ENCODE measurements at regions not wholly inside any gene's neighbourhood (a gene's known extent, or its start where the extent isn't known, plus 50 kb on each side); places are given as distances from the start of the nearest gene placed in this dataset.

DNA sequence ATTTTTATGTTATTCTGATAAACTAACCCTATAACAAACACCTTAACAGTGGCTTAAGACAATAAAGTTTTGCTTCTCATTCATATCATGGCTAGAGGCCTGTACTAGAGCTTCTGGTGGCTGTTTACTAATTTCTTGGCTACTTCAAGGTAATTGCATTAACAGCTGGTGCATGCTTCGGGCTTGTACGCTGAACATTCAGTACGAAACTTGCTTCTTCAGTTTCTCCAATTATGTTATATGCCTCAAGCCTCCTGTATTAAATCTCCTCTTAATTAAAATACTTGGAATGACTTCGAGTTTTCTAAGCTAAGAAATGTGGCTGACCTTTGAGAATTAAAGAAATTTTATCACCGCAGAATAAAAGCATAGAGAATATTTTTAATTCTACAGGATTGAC, 138.9 kb upstream of the TRAM1L1 start:
- ChIA-PET POLR2A (no interaction called here), CTCF (no interaction called here)
- H3K9me3 Mint-ChIP-seq = no peaks in the 10 kb centered on the region
- intact Hi-C loops (cut with micrococcal nuclease) = no loop called here
- DNase-seq (no peak), ATAC-seq (ENCODE audit: low read depth) (no peak)
- H3K4me1 Mint-ChIP-seq = no peaks in the 10 kb centered on the region
- no peaks in the 10 kb centered on the region for H3K36me3 Mint-ChIP-seq (ENCODE audit: low read depth)
- no peak overlapping the region for H3K27ac Mint-ChIP-seq
- H3K27me3 Mint-ChIP-seq = no peaks in the 10 kb centered on the region
- no peak overlapping the region for H3K4me3 Mint-ChIP-seq
- TF ChIP-seq, protein P1, sequence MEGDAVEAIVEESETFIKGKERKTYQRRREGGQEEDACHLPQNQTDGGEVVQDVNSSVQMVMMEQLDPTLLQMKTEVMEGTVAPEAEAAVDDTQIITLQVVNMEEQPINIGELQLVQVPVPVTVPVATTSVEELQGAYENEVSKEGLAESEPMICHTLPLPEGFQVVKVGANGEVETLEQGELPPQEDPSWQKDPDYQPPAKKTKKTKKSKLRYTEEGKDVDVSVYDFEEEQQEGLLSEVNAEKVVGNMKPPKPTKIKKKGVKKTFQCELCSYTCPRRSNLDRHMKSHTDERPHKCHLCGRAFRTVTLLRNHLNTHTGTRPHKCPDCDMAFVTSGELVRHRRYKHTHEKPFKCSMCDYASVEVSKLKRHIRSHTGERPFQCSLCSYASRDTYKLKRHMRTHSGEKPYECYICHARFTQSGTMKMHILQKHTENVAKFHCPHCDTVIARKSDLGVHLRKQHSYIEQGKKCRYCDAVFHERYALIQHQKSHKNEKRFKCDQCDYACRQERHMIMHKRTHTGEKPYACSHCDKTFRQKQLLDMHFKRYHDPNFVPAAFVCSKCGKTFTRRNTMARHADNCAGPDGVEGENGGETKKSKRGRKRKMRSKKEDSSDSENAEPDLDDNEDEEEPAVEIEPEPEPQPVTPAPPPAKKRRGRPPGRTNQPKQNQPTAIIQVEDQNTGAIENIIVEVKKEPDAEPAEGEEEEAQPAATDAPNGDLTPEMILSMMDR (IDR thresholded peaks at IDR 0.05) = no peak

DNA sequence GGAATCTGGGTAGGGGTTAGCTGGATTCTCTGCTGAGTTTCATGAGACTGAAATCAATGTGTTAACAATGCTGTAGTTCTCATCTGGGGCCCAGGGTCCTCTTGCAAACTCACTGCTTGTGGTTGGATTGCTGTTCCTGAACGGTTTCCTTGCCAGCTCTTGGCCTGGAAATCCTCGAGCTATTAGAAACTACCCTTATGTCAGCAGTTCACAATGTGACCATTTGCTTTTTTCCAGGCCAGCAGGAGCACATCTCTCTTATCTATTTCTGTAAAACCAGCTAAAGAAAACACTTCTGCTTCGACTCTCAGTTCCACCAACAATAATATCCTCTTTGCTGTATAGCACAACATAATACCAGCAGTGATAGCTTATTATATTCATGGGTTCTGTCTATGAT, 140.1 kb upstream of the TRAM1L1 start:
- no peak for DNase-seq
- Mint-ChIP-seq H3K4me3 (no peak overlapping the region), H3K4me1 (no peaks in the 10 kb centered on the region), H3K27ac (no peak overlapping the region), H3K27me3 (no peaks in the 10 kb centered on the region), H3K9me3 (no peaks in the 10 kb centered on the region), H3K36me3 (ENCODE audit: low read depth) (no peaks in the 10 kb centered on the region)
- intact Hi-C loops (cut with micrococcal nuclease) = no loop called here
- no peak for ATAC-seq (ENCODE audit: low read depth)
- TF ChIP-seq, protein P1 (IDR thresholded peaks at IDR 0.05) = no peak
- CTCF ChIA-PET = no interaction called here
- POLR2A ChIA-PET = no interaction called here

DNA sequence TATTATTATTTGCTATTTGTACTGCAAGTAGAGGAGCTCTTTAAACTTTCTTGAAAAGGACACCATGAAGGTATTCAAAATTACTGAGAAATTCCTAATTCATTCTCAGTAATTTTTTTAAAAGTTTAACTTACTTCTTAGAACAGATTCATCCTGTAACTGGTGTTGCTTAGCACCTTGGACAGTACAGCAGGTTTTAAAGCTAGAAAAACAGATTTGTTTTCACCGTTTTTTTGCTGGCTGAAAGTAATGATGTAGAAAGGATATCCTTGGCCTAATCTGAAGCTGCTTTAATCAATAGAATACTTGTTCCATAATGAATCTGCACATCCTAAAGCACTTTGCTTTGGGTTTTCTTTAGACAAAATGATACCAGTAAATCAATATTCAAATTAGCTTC, 142.5 kb upstream of the TRAM1L1 start:
- TF ChIP-seq, protein P1 (IDR thresholded peaks at IDR 0.05) = no peak
- POLR2A ChIA-PET = no interaction called here
- no peak overlapping the region for H3K4me3 Mint-ChIP-seq
- no peaks in the 10 kb centered on the region for H3K4me1 Mint-ChIP-seq
- H3K27me3 Mint-ChIP-seq = no peaks in the 10 kb centered on the region
- DNase-seq (no peak), ATAC-seq (ENCODE audit: low read depth) (no peak)
- CTCF ChIA-PET = no interaction called here
- no peak overlapping the region for H3K27ac Mint-ChIP-seq
- intact Hi-C loops (cut with micrococcal nuclease) = no loop called here
- no peaks in the 10 kb centered on the region for H3K36me3 Mint-ChIP-seq (ENCODE audit: low read depth)
- H3K9me3 Mint-ChIP-seq = no peaks in the 10 kb centered on the region

DNA sequence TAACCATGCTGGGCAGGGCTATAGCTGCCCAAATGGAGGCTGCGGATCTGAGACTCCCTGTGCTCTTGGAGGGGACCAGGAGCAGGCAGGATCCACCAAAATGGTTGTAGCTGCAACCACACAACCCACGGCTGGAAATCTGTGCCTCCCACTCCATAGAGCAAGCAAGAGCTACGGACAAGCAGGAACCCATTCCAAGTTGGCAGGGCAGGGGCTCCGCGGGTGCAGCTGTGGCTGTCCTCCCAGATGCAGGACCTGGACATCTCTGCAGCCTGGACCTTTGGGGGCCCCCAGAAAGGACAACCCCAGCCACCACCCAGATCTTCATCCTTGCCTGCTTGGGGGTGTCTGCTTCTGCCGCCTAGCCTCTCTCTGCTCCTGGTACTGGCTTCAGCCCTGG, 154.1 kb upstream of the TRAM1L1 start:
- Mint-ChIP-seq H3K27me3 (no peaks in the 10 kb centered on the region), H3K27ac (no peak overlapping the region), H3K36me3 (ENCODE audit: low read depth) (no peaks in the 10 kb centered on the region), H3K4me1 (no peaks in the 10 kb centered on the region), H3K9me3 (peaks cover 3% of the 10 kb centered on the region), H3K4me3 (no peak overlapping the region)
- TF ChIP-seq, protein P1 (IDR thresholded peaks at IDR 0.05) = no peak
- no peak for ATAC-seq (ENCODE audit: low read depth)
- no peak for DNase-seq
- intact Hi-C loops (cut with micrococcal nuclease) = no loop called here
- ChIA-PET CTCF (no interaction called here), POLR2A (no interaction called here)

DNA sequence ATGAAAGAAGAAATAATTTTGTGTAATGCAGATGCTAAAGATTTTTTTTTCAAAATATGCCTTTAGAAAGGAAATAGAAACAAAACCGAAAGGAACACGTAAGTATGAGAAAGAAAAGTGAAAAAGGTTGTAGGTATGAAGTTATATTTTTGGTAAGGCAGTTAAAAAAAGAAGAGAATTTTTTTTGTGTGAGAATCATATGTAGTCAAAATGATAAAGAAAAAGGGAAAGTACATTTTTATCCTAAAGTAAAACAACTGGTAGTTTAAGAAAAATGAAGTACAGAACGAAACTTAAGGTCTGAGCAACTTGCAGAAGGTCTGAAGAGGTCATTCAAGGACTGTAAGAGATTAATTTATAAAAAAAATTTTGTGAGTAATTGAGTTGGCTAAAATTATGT, 164.0 kb upstream of the TRAM1L1 start:
- no peak overlapping the region for H3K27ac Mint-ChIP-seq
- no peak overlapping the region for H3K4me3 Mint-ChIP-seq
- CTCF ChIA-PET = no interaction called here
- H3K9me3 Mint-ChIP-seq = peaks cover 22% of the 10 kb centered on the region
- H3K27me3 Mint-ChIP-seq = no peaks in the 10 kb centered on the region
- ATAC-seq (ENCODE audit: low read depth) (no peak), DNase-seq (no peak)
- intact Hi-C loops (cut with micrococcal nuclease) = no loop called here
- H3K4me1 Mint-ChIP-seq = no peaks in the 10 kb centered on the region
- H3K36me3 Mint-ChIP-seq (ENCODE audit: low read depth) = no peaks in the 10 kb centered on the region
- TF ChIP-seq, protein P1 (IDR thresholded peaks at IDR 0.05) = no peak
- POLR2A ChIA-PET = no interaction called here
